ENCODE measurements at regions not wholly inside any gene's neighbourhood (a gene's known extent, or its start where the extent isn't known, plus 50 kb on each side); places are given as distances from the start of the nearest gene placed in this dataset.

DNA sequence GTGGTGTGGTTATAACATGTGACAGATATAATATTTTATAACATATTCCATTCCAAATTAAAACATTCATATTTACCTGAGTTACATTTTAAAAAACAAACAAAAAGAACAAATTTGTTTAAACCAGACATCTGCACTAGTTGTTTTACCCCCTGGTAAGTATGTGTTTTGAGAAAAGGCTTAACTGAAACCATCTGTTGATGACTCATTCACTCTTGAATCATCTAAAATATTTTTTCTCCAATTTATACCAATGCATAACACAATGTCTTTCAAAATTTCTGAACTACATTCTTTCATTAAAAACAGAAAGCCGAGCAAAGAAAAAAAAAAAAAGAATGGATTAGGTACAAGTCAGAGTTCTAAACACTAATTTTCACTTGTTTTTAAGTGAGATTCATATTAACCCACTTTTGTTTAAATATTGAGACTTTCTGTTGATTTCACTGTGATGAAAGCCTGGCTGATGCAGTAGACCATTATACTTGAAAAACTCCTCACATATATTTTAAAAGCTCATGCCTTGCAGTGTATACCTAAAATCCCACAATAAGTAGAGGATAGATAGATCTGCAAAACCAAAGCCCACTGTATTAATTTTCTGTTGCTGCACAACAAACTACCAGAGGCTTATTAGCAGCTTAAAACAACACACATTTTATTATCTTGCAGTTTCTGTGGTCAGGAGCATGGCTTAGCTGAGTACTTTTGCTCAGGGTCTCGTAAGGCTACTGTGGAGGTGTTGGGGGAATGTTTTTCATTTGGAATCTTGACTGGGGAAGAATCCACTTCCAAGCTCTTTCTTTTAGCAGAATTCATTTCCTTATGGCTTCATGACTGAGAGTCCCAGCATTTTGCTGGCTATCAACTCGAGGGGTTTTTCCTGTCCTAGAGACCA lies 221.5 kb downstream of the PCDH18 start:
- DNase-seq: no peak

DNA sequence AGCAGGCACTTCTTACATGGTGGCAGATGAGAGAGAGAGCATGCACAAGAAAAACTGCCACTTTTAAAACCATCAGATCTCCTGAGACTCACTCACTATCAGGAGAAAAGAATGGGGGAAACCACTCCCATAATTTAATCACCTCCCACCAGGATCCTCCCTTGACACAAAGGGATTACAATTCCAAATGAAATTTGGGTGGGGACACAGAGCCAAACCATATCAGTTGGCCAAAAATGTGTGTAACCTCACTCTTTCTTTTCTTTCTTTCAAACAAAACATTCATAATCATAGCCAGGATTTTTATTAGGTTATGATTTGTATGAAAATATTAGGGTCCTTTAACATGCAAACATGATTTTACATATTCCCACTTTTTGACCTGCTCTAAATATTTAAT lies 222.1 kb downstream of the PCDH18 start:
- DNase-seq: no peak

DNA sequence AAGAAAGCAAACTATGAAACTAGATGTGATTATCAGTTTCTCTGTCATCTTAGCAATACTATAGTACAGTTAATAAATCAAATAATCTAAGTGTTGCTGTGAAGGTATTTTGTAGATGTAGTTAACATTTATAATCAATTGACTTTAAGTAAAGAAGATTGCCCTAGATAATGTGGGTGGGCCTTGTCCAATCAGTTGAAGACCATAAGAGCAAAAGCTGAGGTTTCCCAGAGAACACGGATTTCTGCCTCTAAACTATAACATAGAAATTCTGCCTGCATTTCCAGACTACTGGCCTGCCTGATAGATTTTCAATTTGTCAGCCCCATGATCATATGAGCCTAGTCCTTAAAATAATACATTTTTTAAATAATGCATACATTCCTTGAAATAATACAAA lies 222.9 kb downstream of the PCDH18 start:
- no peak for DNase-seq

DNA sequence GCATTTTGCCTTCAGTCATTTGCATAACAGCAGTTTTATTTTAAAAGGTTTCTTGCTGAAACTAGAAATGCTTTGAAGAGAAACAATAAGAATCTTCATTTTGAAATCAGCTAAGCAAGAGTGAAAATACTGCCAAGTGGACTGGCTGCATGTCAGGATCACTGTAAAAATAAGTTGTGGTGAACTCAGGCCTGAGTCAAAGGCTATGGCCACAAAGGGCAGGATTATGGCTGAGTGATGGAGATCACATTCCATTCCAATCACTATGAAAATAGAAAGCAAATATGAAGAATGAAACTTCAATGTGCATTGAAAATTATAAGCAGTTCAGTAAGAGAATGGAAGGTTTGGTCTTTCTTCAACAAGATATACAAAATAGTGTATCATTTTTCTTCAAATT lies 224.5 kb downstream of the PCDH18 start:
- DNase-seq: no peak

- DNase-seq: no peak
Measured at GRCh38 chr4:137300776-137301175, 231.5 kb downstream of the PCDH18 start.

DNA sequence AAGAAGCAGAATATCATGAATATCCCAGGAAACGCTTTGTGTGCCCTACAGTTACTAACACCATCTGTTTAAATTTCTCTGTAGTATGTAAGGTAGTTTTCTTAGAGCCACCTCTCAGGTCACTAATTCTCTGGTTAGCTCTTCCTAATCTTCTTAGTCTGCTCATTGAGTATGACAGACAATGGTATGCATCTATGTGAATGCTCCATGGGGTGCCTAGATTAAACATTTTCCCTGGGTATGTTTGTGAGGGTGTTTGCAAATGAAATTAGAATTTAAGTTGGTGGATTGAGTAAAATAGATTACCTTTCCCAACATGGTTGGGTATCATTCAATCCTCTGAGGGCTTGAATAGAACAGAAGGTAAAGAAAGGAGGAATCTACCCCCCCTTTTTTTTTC lies 233.0 kb downstream of the PCDH18 start:
- DNase-seq: no peak

- DNase-seq: no peak
Measured at GRCh38 chr4:137293281-137293680, 239.0 kb downstream of the PCDH18 start.

- no peak for DNase-seq
Measured at GRCh38 chr4:137283737-137284136, 248.6 kb downstream of the PCDH18 start.

DNA sequence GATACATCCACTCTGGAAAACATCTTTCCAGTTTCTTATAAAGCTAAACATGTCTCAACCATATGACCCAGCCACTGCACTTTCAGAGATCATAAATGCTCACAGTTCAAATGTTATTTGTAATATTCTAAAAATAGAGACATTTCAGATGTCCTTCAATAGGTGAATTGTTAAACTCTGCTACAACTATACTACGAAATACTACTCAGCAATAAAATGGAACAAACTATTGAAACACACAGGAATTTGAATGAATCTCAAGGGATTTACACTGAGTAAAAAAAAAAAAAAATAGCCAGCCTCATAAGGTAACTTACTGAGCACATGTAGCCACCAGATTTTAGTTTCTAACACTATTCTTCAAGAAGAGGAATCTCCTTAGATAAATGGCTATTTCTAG lies 253.9 kb downstream of the PCDH18 start:
- no peak for DNase-seq

- DNase-seq: no peak
Measured at GRCh38 chr4:137274404-137274803, 257.9 kb downstream of the PCDH18 start.

DNA sequence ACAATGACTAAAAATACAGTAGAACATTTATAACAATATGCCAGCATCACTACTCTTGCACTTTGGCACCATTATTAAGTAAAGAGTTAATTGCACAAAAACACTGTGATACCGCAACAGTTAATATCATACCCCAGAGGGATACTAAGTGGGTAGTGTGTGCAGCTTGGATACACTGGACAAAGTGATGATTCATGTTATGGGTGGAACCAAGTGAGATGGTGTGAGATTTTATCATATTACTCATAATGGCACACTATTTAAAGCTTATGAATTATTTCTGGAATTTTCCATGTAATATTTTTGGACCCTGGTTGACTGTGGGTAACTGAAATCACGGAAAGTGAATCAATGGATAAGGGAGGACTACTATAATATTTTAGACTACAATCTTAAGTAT lies 265.3 kb downstream of the PCDH18 start:
- DNase-seq: no peak

- DNase-seq: no peak
Measured at GRCh38 chr4:137266511-137266910, 265.8 kb downstream of the PCDH18 start.

- DNase-seq: no peak
Measured at GRCh38 chr4:137263206-137263605, 269.1 kb downstream of the PCDH18 start.

DNA sequence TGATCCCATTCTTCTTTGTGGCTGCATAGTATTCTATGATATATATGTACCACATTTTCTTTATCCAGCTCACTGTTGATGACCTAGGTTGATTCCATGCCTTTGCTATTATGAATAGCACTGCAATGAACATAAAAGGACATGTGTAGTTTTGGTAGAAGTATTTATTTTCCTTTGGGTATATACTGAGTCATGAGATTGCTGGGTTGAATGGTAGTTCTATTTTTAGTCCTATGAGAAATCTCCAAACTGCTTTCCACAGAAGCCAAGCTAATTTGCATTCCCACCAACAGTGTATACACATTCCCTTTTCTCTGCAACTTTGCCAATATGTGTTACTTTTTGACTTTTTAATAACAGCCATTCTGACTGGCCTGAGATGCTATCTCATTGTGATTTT lies 278.3 kb downstream of the PCDH18 start:
- DNase-seq: no peak

GRCh38 chr4:137249112-137249511 lies 283.2 kb downstream of the PCDH18 start:
- no peak for DNase-seq

DNA sequence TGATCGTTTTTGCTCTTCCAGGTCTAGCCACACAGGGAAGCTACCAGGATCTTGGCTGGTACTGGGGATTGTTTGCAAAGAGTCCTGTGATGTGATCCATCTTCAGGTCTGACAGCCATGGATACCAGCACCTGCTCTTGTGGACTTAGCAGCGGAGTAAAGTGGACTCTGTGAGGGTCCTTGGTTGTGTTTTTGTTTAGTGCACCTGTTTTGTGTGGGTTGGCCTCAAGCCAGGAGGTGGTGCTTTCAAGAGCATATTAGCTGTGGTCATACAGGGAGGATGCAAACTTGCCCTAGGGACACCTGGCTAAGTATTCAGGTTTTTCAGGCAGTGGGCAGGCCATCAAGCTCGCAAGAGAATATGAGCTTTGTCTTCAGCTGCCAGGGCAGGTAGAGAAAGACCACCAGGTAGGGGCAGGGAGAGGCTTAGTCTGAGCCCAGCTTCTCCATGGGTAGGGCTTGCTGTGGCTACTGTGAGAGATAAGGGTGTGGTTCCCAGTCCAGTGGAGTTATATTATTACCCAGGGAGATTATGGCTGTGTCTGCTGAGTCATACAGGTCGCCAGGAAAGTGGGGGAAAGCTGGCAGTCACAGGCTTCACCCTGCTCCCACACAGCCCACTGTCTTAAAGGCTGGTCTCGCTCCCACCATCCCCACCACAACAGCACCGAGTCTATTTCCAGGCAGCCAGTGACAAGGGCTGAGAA lies 293.7 kb downstream of the PCDH18 start:
- DNase-seq: no peak

GRCh38 chr4:137226900-137227299 lies 305.4 kb downstream of the PCDH18 start:
- no peak for DNase-seq

- no peak for DNase-seq
Measured at GRCh38 chr4:137226221-137226620, 306.1 kb downstream of the PCDH18 start.

DNA sequence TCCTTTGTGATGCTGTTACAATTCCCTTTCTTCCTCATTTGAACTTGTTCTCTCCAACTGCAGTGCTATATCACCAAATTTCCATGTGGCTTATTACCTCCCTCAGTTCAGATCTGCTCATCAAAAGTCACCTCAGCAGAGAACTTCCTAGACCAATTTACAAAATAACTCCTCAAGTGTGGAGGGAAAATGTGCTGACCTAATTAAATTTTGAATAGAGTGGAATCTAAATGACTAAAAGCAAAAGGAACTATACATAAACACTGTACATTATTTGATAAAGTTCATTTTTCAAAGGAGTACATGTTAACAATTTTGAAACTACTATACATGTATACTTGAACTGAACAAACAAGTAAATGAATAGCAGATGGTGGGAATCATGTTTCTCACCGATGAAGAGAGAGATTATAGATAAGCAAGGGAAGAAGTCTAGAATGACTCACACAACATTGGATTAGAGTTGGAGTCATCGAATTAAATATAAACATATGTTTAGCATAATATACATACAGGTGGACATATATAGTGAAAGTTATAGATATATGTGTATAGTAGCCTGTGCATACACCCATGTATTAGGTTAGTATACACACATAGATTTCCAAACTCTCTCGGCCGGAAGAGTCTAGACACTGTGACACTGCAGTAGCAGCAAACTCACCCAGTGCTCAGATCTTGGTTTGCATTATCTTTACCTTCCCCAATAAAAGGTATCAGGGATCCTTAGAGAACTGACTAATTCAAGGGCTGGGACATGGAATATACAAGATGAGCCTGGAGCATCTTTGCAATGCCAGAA lies 318.7 kb downstream of the PCDH18 start:
- DNase-seq: no peak

DNA sequence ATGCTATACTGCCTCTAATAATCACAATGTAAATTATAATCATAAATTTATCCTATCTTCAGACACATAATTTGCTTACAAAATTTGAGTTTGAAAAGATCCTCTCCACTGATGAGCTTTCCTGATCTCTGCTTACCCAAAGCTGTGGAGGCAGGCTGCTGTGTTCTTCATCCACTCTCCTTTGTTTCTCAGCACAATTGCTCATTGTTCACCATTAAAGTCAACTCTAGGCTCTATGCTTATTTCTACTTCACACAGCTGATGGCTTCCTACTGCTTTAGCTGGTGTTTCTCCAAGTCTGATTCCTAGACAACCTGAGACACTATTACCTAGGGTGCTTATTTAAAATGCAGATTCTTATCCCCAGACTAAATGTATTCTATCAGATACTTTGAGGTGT lies 319.7 kb downstream of the PCDH18 start:
- no peak for DNase-seq

DNA sequence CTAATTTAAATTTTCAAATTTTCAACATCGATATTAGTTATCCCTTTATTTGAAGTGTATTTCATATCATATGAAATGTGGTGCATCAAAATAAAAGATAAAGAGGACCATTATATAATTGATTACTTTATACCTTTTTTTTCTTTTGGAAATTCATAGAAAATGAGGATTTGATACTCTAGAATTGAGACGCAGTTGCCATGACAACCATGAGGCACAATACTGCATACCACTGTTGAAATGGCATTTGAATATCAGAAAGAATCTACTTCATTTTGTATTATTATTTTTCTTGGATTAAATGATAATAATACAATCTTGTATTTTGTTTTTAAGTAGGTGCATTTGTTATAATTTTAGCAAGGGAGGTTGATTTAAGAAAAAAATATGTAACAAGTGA lies 323.1 kb downstream of the PCDH18 start:
- no peak for DNase-seq

DNA sequence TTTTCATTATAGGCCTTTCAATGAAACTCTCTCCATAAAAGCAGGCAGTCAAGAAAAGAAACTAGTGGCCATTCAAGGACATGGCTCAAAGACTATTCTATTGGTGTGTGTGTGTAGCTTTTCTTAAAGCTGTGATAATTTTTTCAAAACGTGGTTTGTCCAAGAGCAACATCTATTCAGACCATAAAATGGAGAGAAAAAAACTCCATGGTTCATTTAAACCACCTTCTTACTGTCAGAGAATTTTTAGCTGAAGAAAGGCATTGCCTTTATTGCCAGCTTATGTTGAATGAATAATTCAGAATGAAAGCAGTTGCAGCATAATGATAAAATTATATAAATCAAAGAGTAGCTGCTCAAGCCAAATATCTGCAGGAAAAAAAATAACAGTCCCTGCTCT lies 325.5 kb downstream of the PCDH18 start:
- no peak for DNase-seq

- DNase-seq: no peak
Measured at GRCh38 chr4:137203601-137204000, 328.7 kb downstream of the PCDH18 start.

DNA sequence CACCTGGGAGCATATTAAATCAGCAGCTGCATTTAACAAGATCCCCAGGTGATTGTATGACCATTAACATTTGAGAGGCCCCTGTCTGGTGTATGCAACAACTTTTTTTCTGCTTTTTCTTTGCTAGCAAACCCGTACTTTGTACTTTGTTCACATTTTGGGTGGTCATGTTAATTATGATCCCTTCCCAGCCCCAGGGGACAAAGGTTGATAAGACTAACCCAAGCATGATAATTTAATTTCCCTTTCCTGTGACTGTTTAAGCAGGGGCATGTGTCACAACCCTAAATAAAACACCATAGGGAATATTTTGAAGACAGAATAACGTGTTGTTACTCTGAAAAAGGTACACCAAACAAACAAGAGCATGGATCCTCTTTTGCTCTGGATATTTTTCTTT lies 332.0 kb downstream of the PCDH18 start:
- no peak for DNase-seq

Measured in CD4-positive, alpha-beta T cell treated with Interleukin-12 subunit alpha and Interleukin-12 subunit beta, for 1 hour (primary cell).